Neural cell (in vitro differentiated cells): ENCODE measurements at regions not wholly inside any gene's neighbourhood (a gene's known extent, or its start where the extent isn't known, plus 50 kb on each side); places are given as distances from the start of the nearest gene placed in this dataset.

Source experiments
- CTCF ChIP-seq: fragments of 450-650 bp; IDR thresholded peaks from 2 replicates; pipeline ENCODE4 v1.5.1; 2014; ENCODE audit warnings: antibody characterized with exemption, mild to moderate bottlenecking, moderate library complexity; ENCODE audit not compliant: poor library complexity, severe bottlenecking
- EP300 ChIP-seq: fragments of 450-650 bp; conservative IDR thresholded peaks from 2 replicates; pipeline ENCODE4 v1.6.1; 2014; ENCODE audit warnings: antibody characterized with exemption, mild to moderate bottlenecking, moderate library complexity; ENCODE audit not compliant: poor library complexity, severe bottlenecking
- EZH2 ChIP-seq: fragments of 200-600, 300-800 bp; shearing (Covaris generic), sonication (generic); IDR thresholded peaks from 2 replicates; pipeline ENCODE4 v1.6.1; 2014; ENCODE audit warnings: antibody characterized with exemption, low read length, borderline replicate concordance, mild to moderate bottlenecking; ENCODE audit not compliant: insufficient read depth, poor library complexity, severe bottlenecking
- MXI1 ChIP-seq: fragments of 450-650 bp; conservative IDR thresholded peaks from 2 replicates; pipeline ENCODE4 v1.6.1; 2014; ENCODE audit warnings: antibody characterized with exemption, mild to moderate bottlenecking; ENCODE audit not compliant: poor library complexity, severe bottlenecking
- POLR2AphosphoS5 ChIP-seq: IDR thresholded peaks from 2 replicates; pipeline ENCODE4 v1.6.1; 2012
- RAD21 ChIP-seq: fragments of 450-650 bp; conservative IDR thresholded peaks from 2 replicates; pipeline ENCODE4 v1.6.1; 2014; ENCODE audit warnings: antibody characterized with exemption, mild to moderate bottlenecking, moderate library complexity
- REST ChIP-seq: IDR thresholded peaks from 2 replicates; pipeline ENCODE4 v1.6.1; 2012; ENCODE audit warnings: borderline replicate concordance
- TAF1 ChIP-seq: IDR thresholded peaks from 2 replicates; pipeline ENCODE4 v1.6.1; 2012; ENCODE audit warnings: low read depth

- TF ChIP-seq EZH2 = no peak
- no peak for TF ChIP-seq RAD21
- TF ChIP-seq TAF1 = no peak
- no peak for TF ChIP-seq CTCF
- no peak for TF ChIP-seq REST
- TF ChIP-seq POLR2AphosphoS5 = no peak
- TF ChIP-seq EP300 = no peak
- TF ChIP-seq MXI1 = no peak
These were observed 270.5 kb downstream of the TCERG1L start for GRCh38 chr10:131041031-131041430.
